Stimulated activated CD8-positive, alpha-beta memory T cell treated with anti-CD3 and anti-CD28 coated beads, Interleukin-4, amount 100 ng/mL, for 48 hours (primary cell): ENCODE measurements at regions not wholly inside any gene's neighbourhood (a gene's known extent, or its start where the extent isn't known, plus 50 kb on each side); places are given as distances from the start of the nearest gene placed in this dataset.
"Not testable (repeated sequence)": the region's sequence is repeated elsewhere in the genome, so short reads cannot be mapped to it uniquely, and the experiment has no call there.

Source experiments
- DNase-seq: peaks from one replicate; pipeline ENCODE4 v3.0.0-alpha.2; 2020

GRCh38 chr21:19440792-19441655 lies 1037.4 kb upstream of the TMPRSS15 start:
- no peak for DNase-seq

DNA sequence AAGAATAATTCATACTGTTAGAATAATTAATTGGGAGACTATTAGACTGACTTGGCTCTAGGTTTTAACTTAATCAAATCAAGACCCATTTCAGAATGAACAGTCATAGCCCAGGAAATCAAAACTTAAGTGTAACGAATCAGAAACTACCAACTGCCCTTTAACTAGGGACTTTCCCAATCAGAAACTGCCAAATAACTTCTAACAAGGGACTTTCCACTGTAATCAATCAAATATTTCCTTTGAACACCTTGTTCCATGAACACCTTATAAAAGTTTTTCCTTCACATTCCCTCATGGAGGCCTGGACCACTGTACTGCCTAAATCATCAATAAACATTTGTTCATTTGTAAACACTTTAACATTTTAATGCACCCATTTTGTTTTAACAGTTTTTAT lies 1054.7 kb upstream of the TMPRSS15 start:
- no peak for DNase-seq

- DNase-seq: no peak
These were observed 1058.1 kb upstream of the TMPRSS15 start for GRCh38 chr21:19461481-19462205.

- no peak for DNase-seq
These were observed 1060.4 kb upstream of the TMPRSS15 start for GRCh38 chr21:19463966-19464365.

DNA sequence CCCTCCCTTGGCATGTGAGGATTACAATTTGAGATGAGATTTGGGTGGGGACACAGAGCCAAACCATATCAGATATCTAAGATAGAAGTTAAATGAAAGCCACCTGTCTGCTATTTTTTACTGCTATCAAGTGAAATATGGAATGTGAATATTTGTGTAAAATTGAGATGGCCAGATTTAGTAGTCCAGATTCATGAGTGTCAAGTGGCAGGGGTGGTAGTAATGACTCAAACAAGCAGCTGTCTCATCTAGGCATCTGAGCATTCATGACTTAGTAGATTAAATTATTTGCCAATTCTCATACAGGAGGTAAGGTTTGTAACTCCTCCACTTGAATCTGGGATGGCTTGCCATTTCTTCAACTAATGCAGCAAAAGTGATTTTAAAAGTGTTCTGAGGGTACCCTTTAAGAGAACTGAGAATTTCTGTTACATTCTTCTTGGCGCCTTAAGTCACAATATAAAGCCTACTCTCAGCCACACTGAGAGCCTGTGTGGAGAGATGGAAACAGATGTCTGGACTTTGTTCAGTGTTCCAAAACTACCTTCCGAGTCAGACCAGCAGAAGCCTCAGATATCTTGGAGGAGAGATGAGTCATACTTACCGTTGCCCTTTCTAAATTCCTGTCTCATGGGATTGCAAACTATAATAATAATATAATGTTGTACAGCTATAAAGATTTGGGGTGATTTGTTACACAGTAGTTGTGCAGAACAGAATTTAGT lies 1065.6 kb upstream of the TMPRSS15 start:
- DNase-seq: no peak

- no peak for DNase-seq
These were observed 1071.9 kb upstream of the TMPRSS15 start for GRCh38 chr21:19475525-19475924.

DNA sequence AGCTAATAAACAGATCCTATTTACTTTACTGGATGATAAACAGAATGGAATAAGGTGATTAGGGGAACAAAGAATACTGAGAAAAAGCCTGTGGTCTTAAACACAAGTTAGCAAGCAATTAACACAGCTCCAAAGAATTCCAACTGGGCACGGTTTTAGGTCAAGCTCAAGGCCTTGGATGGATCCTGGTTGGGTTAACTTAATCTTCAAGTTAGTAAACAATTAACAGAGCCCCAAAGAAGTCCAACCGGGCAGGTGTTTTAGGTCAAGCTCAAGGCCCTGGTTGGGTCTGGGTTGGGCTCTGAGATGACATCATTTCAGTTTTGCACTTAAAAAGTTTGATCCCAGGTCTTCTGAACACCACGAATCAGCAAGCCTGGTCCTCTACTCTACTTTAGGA lies 1086.3 kb upstream of the TMPRSS15 start:
- no peak for DNase-seq

DNA sequence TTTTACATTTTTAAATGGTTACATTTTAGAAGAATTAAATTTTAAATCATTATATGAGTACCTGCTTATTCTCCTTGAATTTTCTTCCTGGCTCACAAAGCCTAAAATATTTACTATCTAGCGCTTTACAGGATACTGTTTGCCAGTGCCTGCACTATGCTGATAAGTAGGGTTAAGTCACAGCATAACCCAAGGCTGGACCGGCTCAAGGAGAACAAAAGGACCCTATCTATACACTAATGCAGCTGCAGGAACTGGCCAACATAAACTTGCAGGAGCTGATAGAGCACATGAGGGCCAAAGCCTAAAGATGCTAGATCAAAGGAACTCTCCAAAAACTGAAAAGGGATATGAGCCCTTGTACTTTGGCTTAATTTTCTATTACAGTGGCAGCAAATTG lies 1086.9 kb upstream of the TMPRSS15 start:
- DNase-seq: no peak

DNA sequence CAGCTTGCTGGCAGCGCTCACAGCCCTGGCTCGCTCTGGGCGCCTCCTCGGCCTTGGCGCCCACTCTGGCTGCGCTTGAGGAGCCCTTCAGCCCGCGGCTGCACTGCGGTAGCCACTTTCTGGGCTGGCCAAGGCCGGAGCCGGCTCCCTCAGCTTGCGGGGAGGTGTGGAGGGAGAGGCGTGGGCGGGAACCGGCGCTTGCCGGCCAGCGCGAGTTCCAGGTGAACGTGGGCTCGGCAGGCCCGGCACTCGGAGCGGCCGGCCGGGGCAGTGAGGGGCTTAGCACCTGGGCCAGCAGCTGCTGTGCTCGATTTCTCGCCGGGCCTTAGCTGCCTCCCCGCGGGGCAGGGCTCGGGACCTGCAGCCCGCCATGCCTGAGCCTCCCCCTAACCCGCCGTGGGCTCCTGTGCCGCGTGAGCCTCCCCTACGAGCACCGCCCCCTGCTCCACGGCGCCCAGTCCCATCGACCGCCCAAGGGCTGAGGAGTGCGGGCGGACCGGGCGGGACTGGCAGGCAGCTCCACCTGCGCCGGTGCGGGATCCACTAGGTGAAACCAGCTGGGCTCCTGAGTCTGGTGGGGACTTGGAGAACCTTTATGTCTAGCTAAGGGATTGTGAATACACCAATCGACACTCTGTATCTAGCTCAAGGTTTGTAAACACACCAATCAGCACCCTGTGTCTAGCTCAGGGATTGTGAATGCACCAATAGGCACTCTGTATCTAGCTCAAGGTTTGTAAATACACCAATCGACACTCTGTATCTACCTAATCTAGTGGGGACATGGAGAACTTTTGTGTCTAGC lies 1090.1 kb upstream of the TMPRSS15 start:
- DNase-seq: not testable (repeated sequence)

DNA sequence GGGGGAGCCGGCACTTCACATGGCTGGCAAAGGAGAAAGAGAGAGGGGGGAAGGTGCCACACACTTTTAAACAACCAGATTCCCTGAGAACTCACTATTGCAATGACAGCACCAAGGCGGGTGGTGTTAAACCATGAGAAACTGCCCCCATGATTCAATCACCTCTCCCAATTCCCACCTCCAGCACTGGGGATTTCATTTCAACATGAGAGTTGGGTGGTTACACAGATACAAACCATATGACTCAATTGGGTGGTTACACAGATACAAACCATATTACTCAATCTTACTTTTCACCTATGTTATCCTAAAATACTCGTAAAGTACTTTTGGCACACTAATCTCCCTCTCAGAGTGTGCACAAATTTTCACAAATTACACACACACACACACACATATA lies 1097.5 kb upstream of the TMPRSS15 start:
- DNase-seq: no peak

- DNase-seq: no peak
These were observed 1104.2 kb upstream of the TMPRSS15 start for GRCh38 chr21:19507682-19508260.

GRCh38 chr21:19508442-19508841 lies 1104.9 kb upstream of the TMPRSS15 start:
- no peak for DNase-seq

- no peak for DNase-seq
These were observed 1105.3 kb upstream of the TMPRSS15 start for GRCh38 chr21:19508844-19509243.

- DNase-seq: no peak
These were observed 1106.5 kb upstream of the TMPRSS15 start for GRCh38 chr21:19510057-19510456.

- DNase-seq: no peak
These were observed 1107.1 kb upstream of the TMPRSS15 start for GRCh38 chr21:19510653-19511052.

DNA sequence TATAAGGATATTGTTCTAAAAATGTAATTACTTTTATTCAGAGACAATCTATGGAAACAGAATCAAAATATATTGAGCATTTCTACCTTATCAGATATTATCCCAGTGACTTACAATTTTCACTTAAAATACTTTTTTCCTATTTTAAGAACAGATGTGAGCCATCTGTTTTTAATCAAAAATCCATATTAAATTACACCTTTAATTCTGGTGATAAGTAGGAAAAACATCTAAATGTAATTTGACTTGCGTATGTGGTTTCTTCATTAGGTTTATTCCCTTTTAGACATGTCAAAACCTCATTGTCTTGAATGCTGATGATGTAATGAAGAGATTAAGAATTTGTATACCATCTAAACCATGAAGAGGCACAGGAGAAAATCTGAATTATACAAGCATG lies 1118.8 kb upstream of the TMPRSS15 start:
- no peak for DNase-seq

- DNase-seq: no peak
These were observed 1119.5 kb upstream of the TMPRSS15 start for GRCh38 chr21:19523061-19523460.

GRCh38 chr21:19523746-19524145 lies 1120.2 kb upstream of the TMPRSS15 start:
- no peak for DNase-seq

GRCh38 chr21:19529031-19529430 lies 1125.4 kb upstream of the TMPRSS15 start:
- no peak for DNase-seq

DNA sequence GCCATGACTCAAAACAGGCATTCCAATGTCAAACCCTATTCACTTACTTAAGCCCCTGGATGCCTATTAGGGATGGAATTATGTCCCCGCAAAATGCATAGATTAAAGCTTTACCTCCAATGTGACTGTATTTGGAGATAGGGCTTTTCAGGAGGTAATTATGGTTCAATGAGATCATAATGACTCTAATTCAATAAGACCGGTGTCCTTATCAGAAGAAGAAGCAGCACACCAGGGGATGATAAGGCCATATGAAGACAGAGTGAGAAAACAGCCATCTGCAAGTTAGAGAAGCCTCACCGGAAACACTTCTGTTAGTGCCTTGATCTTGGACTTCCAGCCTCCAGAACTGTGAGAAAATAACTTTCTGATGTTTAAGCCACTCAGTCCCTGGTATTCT lies 1131.8 kb upstream of the TMPRSS15 start:
- DNase-seq: no peak

DNA sequence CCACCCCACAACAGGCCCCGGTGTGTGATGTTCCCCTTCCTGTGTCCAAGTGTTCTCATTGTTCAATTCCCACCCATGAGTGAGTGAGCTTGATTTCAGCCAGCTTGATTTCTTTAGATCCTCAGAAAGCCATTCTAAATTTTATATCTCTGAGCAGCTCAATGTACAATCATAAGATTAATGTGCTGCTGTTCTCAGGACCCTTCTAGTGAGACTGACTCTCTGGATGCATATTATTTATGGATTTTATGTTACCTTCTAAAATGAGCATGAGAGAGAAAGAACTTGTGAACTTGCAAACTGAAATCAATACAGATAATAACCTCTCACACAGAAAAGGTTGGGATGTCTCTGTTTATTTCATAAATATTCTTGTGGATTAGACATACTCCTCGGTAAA lies 1133.5 kb upstream of the TMPRSS15 start:
- no peak for DNase-seq

- DNase-seq: no peak
These were observed 1136.7 kb upstream of the TMPRSS15 start for GRCh38 chr21:19540287-19540686.
